ENCODE measurements at regions not wholly inside any gene's neighbourhood (a gene's known extent, or its start where the extent isn't known, plus 50 kb on each side); places are given as distances from the start of the nearest gene placed in this dataset.

DNA sequence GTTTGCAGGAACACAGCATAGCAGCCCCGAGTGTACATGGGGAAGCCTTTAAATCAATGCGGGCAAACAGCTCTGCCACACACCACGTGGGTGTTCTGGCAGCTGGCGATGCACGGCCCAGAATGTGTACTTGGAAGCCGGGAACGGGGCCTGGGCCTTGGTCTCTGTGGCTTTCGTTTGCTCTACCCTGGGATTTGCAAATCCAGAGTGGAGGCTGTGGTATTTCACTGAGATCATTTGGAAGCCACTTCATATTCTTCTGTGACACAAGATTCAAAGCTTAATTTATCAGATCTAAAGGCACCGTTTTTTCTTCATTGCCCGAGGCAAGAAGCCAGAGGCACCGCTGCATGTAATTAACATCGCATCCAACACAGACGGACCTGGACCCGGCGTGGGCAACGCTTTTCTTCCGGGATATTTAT is 246.3 kb upstream of the MYT1L start:
- no peak for DNase-seq
- no peaks in the 10 kb centered on the region for H3K36me3 Mint-ChIP-seq
- H3K27me3 Mint-ChIP-seq = no peaks in the 10 kb centered on the region
- no peaks in the 10 kb centered on the region for H3K4me1 Mint-ChIP-seq
- H3K4me3 Mint-ChIP-seq = no peak overlapping the region
- ATAC-seq (ENCODE audit: low read depth in 2 of 2) = no peak
- no peaks in the 10 kb centered on the region for H3K9me3 Mint-ChIP-seq
- H3K27ac Mint-ChIP-seq = no peak overlapping the region

DNA sequence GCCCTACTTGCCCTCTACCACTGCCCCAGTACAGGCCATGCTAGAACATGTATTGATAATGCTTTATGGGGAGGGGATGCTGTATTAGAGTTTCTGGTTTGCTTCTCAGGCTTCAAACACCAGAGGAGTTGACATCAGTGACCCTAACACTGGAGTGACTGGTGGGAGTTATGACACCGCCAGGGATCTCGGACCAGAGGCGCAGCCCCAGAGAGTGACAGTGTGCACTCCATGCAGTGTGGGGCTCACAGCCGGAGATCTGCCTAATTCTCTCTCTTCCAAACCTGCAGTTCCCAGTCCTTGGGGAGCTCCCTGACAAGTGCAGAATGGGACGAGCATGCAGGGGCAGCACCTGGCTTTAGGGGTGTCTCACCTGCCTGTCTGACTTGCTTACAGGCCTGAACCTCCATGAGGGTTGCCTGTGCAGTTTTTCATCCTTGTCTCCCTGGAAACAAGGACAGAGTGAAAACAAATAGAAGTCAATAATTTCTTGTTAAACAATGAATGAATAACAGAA is 244.9 kb upstream of the MYT1L start:
- no peaks in the 10 kb centered on the region for H3K36me3 Mint-ChIP-seq
- H3K4me1 Mint-ChIP-seq = no peaks in the 10 kb centered on the region
- no peak overlapping the region for H3K27ac Mint-ChIP-seq
- ATAC-seq (ENCODE audit: low read depth in 2 of 2) (no peak), DNase-seq (no peak)
- H3K27me3 Mint-ChIP-seq = no peaks in the 10 kb centered on the region
- H3K4me3 Mint-ChIP-seq = no peak overlapping the region
- H3K9me3 Mint-ChIP-seq = no peaks in the 10 kb centered on the region

DNA sequence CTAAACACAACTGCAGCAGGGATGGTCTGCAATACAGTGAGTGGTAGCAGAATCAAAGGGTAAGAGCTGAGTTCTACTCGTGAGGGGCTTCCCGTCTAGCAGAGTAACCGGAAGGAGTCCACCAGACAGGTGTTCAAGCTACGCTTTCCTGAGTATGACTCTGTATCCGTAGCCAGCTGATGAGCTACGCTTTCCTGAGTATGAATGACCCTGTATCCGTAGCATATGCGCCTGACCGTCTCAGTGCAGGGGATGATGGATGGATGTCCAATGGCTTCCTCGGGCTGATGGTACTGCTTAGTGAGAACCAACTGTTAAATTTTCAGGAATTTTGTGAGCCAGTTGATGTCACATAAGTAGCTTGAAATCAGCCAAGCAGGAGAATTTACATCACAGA is 244.1 kb upstream of the MYT1L start:
- no peak overlapping the region for H3K4me3 Mint-ChIP-seq

DNA sequence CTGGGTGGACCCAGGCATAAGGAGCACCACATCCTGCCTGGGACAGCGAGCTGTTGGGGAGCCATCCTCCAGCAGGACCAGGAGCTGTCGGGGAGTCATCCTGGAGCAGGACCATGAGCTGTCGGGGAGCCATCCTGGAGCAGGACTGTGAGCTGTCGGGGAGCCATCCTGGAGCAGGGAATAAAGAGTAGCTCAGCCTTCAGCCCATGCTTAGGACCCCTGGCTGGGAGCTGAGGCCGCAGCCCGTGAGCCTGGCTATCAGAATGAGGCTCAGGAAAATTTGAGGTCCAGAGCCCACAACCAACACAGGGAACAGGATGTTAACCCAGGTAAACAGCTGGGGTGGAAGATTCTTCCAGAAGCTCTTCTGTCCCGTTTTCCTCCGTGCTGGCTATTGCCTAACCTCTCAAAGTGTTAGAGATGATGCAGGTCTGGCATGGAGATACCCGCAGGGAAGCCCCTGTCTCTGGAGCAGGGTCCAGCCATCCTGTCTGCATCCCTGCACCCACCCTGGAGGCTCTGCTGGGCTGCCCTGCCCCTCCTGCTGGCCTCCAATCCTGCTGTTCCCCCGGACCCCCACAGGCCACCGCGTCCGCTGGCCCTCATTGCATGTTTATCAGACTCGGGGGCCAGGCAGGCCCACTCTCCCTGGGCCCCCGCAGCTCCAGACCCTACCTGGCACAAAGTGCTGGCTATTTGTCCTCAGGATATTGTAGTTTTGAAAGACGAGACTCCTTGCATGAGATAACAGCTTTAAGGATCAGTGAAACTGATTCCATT is 243.5 kb upstream of the MYT1L start:
- Mint-ChIP-seq H3K27me3 (no peaks in the 10 kb centered on the region), H3K27ac (no peak overlapping the region), H3K4me1 (no peaks in the 10 kb centered on the region), H3K36me3 (no peaks in the 10 kb centered on the region), H3K9me3 (no peaks in the 10 kb centered on the region), H3K4me3 (no peak overlapping the region)
- ATAC-seq (ENCODE audit: low read depth in 2 of 2) (no peak), DNase-seq (no peak)

More for the DNA sequence above, 244.1 kb upstream of the MYT1L start:
- no peak for ATAC-seq (ENCODE audit: low read depth in 2 of 2)
- Mint-ChIP-seq H3K9me3 (no peaks in the 10 kb centered on the region), H3K27me3 (no peaks in the 10 kb centered on the region), H3K27ac (no peak overlapping the region), H3K4me1 (no peaks in the 10 kb centered on the region), H3K36me3 (no peaks in the 10 kb centered on the region)
- no peak for DNase-seq

DNA sequence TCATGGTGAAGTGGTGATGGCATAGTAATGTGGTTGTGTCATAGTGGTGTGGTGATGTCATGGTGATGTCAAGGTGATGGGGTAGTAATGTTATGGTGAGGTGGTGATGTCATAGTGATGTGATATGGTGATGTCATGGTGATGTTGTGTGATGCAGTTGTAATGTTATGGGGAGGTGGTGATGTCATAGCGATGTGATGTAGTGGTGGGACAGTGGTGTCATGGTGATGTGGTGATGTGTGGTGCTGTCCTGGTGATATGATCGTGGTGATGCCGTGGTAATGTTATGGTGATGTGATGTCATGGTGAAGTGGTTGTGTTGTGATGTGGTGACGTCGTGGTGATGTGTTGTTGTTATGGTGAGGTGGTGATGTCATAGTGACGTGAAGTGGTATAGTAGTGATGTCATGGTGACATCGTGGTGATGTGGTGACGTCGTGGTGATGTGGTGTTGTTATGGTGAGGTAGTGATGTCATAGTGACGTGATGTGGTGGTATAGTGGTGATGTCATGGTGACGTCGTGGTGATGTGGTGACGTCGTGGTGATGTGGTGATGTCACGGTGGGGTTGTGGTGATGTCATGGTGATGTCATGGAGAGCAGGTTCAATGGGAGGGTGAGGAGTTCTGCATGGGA is 242.7 kb upstream of the MYT1L start:
- no peaks in the 10 kb centered on the region for H3K9me3 Mint-ChIP-seq
- H3K36me3 Mint-ChIP-seq = no peaks in the 10 kb centered on the region
- H3K4me3 Mint-ChIP-seq = no peak overlapping the region
- no peak overlapping the region for H3K27ac Mint-ChIP-seq
- no peaks in the 10 kb centered on the region for H3K4me1 Mint-ChIP-seq
- ATAC-seq (ENCODE audit: low read depth in 2 of 2) (no peak), DNase-seq (no peak)
- H3K27me3 Mint-ChIP-seq = no peaks in the 10 kb centered on the region

DNA sequence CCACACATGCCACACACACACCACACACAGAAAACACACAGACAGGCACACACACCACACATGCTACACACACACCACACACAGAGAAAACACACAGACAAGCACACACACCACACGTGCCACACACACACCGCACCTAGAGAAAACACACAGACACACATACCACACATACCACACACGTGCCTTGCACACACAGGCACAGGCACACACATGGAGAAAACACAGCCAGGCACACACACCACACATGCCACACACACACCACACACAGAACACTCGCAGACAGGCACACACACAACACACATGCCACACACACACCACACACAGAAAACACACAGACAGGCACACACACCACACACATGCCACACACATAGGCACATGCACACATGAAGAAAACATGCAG is 242.1 kb upstream of the MYT1L start:
- no peak for DNase-seq
- no peaks in the 10 kb centered on the region for H3K27me3 Mint-ChIP-seq
- no peak overlapping the region for H3K27ac Mint-ChIP-seq
- ATAC-seq (ENCODE audit: low read depth in 2 of 2) = no peak
- H3K9me3 Mint-ChIP-seq = no peaks in the 10 kb centered on the region
- H3K36me3 Mint-ChIP-seq = no peaks in the 10 kb centered on the region
- H3K4me3 Mint-ChIP-seq = no peak overlapping the region
- no peaks in the 10 kb centered on the region for H3K4me1 Mint-ChIP-seq

DNA sequence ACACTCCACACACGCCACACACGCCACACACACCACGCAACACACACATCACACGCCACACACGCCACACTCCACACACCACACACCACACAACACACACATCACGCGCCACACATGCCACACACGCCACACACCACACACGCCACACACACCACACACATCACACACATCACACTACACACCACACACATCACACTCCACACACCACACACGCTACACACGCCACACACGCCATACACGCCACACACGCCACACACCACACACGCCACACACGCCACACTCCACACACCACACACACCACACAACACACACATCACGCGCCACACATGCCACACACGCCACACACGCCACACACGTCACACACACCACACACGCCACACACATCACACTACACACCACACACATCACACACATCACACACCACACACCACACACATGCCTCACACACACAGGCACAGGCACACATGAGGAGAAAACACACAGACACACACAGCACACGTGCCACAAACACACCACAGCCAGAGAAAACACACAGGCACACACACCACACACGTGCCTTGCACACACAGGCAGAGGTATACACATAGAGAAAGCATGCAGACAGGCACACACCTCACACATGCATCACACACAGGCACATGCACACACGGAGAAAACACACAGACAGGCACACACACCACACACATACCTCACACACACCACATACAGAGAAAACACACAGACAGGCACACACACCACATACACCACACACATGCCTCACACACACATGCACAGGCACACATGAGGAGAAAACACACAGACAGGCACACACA is 241.5 kb upstream of the MYT1L start:
- H3K36me3 Mint-ChIP-seq = no peaks in the 10 kb centered on the region
- H3K27ac Mint-ChIP-seq = no peak overlapping the region
- H3K4me3 Mint-ChIP-seq = no peak overlapping the region
- H3K27me3 Mint-ChIP-seq = no peaks in the 10 kb centered on the region
- no peak for ATAC-seq (ENCODE audit: low read depth in 2 of 2)
- no peak for DNase-seq
- H3K4me1 Mint-ChIP-seq = no peaks in the 10 kb centered on the region
- no peaks in the 10 kb centered on the region for H3K9me3 Mint-ChIP-seq

DNA sequence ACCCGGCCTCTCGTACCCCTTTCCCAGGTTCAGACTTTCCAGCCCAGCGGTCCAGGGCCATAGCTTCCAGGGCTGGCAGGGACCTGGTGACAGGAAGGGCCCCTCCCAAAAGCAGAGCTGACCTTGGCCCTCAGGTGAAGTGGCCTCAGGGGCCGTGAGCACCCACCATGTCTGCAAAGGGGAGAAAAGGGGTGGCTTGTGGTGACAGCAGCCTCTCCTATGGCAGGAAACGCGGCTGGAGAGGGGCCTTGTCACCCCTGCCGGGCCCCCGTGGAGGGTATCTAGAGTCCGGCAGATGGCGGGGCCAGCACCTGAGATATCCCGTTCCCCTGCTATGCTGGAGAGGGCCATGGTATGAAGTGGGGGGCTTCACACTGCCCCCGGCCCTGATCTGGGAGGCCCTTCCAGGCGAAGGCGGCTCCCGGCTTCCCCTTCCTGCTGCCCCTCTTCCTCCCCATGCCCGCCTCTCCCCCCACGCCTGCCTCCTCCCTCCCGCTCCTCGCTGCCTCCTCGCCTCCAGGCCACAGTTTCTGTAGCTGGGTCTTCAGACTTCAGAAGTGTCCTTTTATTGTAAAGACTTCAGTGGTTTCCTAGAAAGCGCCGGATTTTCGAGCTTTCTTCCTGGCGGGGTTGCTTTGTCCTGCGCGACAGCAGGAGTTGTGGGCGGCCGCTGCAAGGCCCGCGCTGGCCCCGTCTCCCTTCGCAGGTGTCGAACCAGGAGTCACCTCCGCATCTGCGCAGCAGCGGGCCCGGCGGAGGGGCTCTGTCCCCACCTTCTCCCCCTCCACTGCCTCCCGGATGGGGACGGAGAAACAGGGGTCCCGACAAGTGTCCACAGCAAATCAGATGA is 240.5 kb upstream of the MYT1L start:
- DNase-seq (no peak), ATAC-seq (ENCODE audit: low read depth in 2 of 2) (no peak)
- Mint-ChIP-seq H3K4me1 (no peaks in the 10 kb centered on the region), H3K36me3 (no peaks in the 10 kb centered on the region), H3K4me3 (no peak overlapping the region), H3K9me3 (no peaks in the 10 kb centered on the region), H3K27me3 (no peaks in the 10 kb centered on the region), H3K27ac (no peak overlapping the region)

DNA sequence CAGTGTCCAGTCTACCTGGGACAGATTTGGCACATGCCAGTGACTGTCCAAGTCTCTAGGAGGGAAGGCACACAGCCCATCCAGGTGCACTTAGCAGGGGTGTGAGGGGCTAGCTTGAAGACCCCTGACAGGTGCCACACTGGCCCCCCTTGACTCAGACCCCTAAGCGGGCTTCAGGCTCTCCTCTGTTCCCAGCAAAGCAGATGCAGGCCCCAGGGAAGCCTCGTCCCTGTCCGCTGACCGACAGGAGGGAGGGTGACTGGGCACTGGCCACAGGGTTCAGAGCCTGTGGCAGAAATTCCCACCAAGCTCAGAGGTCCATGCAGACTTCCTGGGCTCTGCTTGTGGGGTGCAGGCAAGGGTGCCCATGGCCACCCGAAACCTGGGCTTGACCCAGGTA is 239.8 kb upstream of the MYT1L start:
- H3K27ac Mint-ChIP-seq = no peak overlapping the region
- no peaks in the 10 kb centered on the region for H3K4me1 Mint-ChIP-seq
- H3K36me3 Mint-ChIP-seq = no peaks in the 10 kb centered on the region
- no peaks in the 10 kb centered on the region for H3K9me3 Mint-ChIP-seq
- H3K4me3 Mint-ChIP-seq = no peak overlapping the region
- DNase-seq (no peak), ATAC-seq (ENCODE audit: low read depth in 2 of 2) (no peak)
- no peaks in the 10 kb centered on the region for H3K27me3 Mint-ChIP-seq

DNA sequence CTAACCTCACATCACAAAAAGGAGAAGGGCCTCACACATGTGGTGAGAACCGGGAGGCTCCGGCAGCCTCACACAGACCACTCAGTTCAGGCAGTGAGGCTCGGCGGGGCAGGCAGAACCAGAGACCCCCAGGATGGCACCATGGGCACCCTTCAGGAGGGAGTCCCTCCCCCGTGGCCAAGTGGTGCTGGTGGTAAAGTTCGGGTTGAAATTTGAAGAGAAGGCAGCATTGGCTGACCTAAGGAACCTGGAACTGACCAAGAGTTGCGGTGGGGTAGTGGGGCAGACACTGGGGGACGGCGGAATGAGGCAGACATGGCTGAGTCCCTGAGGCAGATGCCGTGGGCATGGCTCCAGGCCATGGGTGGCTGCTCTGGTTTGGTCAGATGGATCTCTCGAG is 239.3 kb upstream of the MYT1L start:
- no peak for ATAC-seq (ENCODE audit: low read depth in 2 of 2)
- Mint-ChIP-seq H3K27ac (no peak overlapping the region), H3K4me1 (no peaks in the 10 kb centered on the region), H3K4me3 (no peak overlapping the region), H3K36me3 (no peaks in the 10 kb centered on the region), H3K9me3 (no peaks in the 10 kb centered on the region), H3K27me3 (no peaks in the 10 kb centered on the region)
- DNase-seq = no peak

DNA sequence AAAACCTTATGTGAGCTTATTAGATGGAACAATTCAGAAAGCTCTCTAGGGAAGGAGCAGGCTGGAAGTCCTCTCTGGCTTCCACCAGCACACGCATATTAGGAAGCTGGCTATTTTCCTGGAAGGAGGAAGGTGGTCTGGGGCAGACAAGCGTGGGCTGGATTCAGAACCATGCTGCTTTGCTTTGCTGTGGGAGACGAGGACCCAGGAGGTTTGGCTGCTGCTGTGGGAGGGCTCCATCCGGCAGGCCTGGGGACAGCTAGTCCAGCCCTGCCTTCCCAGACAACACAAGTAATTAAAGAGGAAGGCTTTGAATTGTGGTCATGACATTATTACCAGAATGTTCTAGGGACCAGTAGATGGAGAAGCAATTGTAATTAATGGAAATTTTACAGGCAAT is 238.8 kb upstream of the MYT1L start:
- H3K27me3 Mint-ChIP-seq = no peaks in the 10 kb centered on the region
- no peak for ATAC-seq (ENCODE audit: low read depth in 2 of 2)
- no peak overlapping the region for H3K27ac Mint-ChIP-seq
- no peak overlapping the region for H3K4me3 Mint-ChIP-seq
- no peaks in the 10 kb centered on the region for H3K36me3 Mint-ChIP-seq
- H3K4me1 Mint-ChIP-seq = no peaks in the 10 kb centered on the region
- no peak for DNase-seq
- H3K9me3 Mint-ChIP-seq = no peaks in the 10 kb centered on the region

DNA sequence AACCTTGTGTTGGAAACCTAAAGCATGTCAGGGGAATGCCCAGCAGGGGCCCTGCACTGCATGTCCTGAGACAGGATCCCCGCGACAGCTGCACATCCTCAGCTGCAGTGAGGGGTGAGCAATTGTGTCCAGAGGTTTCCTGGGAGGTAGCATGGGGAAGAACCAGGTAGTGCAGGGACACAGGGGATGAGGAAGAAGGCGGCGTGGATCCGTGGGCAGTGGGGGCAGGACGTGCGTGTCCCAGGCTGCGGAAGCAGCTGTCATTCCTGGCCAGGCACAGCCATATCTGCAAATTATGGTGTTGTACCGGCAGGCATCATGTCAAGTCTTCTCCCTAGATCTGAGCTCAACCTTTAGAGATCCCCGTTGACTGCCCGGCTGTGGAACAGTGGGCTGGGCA is 238.2 kb upstream of the MYT1L start:
- H3K9me3 Mint-ChIP-seq = peaks cover 0 to 1% (median 0%) of the 10 kb centered on the region in 7 donors
- H3K4me1 Mint-ChIP-seq = no peaks in the 10 kb centered on the region
- no peak overlapping the region for H3K27ac Mint-ChIP-seq
- no peaks in the 10 kb centered on the region for H3K27me3 Mint-ChIP-seq
- no peaks in the 10 kb centered on the region for H3K36me3 Mint-ChIP-seq
- no peak for ATAC-seq (ENCODE audit: low read depth in 2 of 2)
- no peak for DNase-seq
- H3K4me3 Mint-ChIP-seq = no peak overlapping the region

DNA sequence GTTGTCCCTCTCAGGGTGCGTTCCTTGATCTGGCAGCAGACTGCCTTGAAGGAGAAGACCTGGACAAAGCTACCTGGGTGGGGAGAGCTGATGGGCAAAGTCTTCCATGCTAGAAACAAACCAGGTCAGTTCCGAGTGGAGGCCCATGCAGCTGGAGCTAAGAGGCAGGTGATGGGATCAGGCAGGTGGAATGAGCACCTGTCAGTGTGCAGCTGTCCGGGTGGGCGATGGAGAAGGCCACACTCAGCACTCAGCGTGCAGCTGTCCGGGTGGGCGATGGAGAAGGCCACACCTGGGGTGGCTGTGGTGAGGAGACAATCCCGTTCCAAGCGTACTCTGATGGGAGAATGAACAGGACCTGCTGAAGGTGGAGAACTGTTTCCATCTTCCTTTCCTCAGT is 237.3 kb upstream of the MYT1L start:
- Mint-ChIP-seq H3K36me3 (no peaks in the 10 kb centered on the region), H3K4me1 (no peaks in the 10 kb centered on the region), H3K9me3 (peaks cover 0 to 1% (median 0%) of the 10 kb centered on the region in 7 donors), H3K27me3 (no peaks in the 10 kb centered on the region), H3K27ac (no peak overlapping the region), H3K4me3 (no peak overlapping the region)
- DNase-seq (no peak), ATAC-seq (ENCODE audit: low read depth in 2 of 2) (no peak)
